HG03139 (cell line): ENCODE measurements at regions not wholly inside any gene's neighbourhood (a gene's known extent, or its start where the extent isn't known, plus 50 kb on each side); places are given as distances from the start of the nearest gene placed in this dataset.
"Not testable (repeated sequence)": the region's sequence is repeated elsewhere in the genome, so short reads cannot be mapped to it uniquely, and the experiment has no call there.

ENCODE experiments used
- ATAC-seq: cut with Tn5 transposase; IDR thresholded peaks from one replicate; pipeline ENCODE4 v1.9.1; 2021; ENCODE audit not compliant: unreplicated experiment

GRCh38 chr6:81909981-81910900 lies 157.8 kb upstream of the TENT5A start:
- ATAC-seq, result no peak

- ATAC-seq, result no peak
Observed at GRCh38 chr6:81909162-81909561, 156.7 kb upstream of the TENT5A start.

- ATAC-seq, result no peak
Observed at GRCh38 chr6:81906709-81907204, 154.3 kb upstream of the TENT5A start.

GRCh38 chr6:81906041-81906440 lies 153.6 kb upstream of the TENT5A start:
- no peak for ATAC-seq

GRCh38 chr6:81901551-81901966 lies 149.1 kb upstream of the TENT5A start:
- ATAC-seq, result no peak

GRCh38 chr6:81900616-81901015 lies 148.1 kb upstream of the TENT5A start:
- peak; percentile 68 for ATAC-seq

GRCh38 chr6:81897793-81898192 lies 145.3 kb upstream of the TENT5A start:
- ATAC-seq, result no peak

GRCh38 chr6:81896525-81897503 lies 144.3 kb upstream of the TENT5A start:
- no peak for ATAC-seq

- no peak for ATAC-seq
Observed at GRCh38 chr6:81895511-81896185, 143.2 kb upstream of the TENT5A start.

- ATAC-seq, result no peak
Observed at GRCh38 chr6:81894788-81895271, 142.3 kb upstream of the TENT5A start.

GRCh38 chr6:81894306-81894705 lies 141.8 kb upstream of the TENT5A start:
- no peak for ATAC-seq

GRCh38 chr6:81892891-81893290 lies 140.4 kb upstream of the TENT5A start:
- no peak for ATAC-seq

GRCh38 chr6:81891874-81892273 lies 139.4 kb upstream of the TENT5A start:
- ATAC-seq, result no peak

GRCh38 chr6:81890846-81891245 lies 138.4 kb upstream of the TENT5A start:
- ATAC-seq, result no peak

- no peak for ATAC-seq
Observed at GRCh38 chr6:81889377-81890053, 137.0 kb upstream of the TENT5A start.

- ATAC-seq, result not testable (repeated sequence)
Observed at GRCh38 chr6:81886909-81887308, 134.4 kb upstream of the TENT5A start.

GRCh38 chr6:81886157-81886556 lies 133.7 kb upstream of the TENT5A start:
- ATAC-seq, result no peak

- no peak for ATAC-seq
Observed at GRCh38 chr6:81881660-81882059, 129.2 kb upstream of the TENT5A start.

- ATAC-seq, result no peak
Observed at GRCh38 chr6:81878479-81878878, 126.0 kb upstream of the TENT5A start.

GRCh38 chr6:81876971-81877370 lies 124.5 kb upstream of the TENT5A start:
- ATAC-seq, result no peak
